Erythroblast (primary cell): ENCODE measurements at regions not wholly inside any gene's neighbourhood (a gene's known extent, or its start where the extent isn't known, plus 50 kb on each side); places are given as distances from the start of the nearest gene placed in this dataset.

ENCODE experiments used
- DNase-seq, 2 experiments: peaks; one replicate each; lab custom pipeline; 2025; lab: John Stamatoyannopoulos, UW
- GATA1 ChIP-seq: IDR thresholded peaks from 2 replicates; pipeline ENCODE4 v1.6.1; 2011; ENCODE audit warnings: low read depth, mild to moderate bottlenecking, control low read depth, low read length, moderate library complexity
- POLR2A ChIP-seq: IDR thresholded peaks from 2 replicates; pipeline ENCODE4 v1.6.1; 2011; ENCODE audit warnings: mild to moderate bottlenecking, low read length

DNA sequence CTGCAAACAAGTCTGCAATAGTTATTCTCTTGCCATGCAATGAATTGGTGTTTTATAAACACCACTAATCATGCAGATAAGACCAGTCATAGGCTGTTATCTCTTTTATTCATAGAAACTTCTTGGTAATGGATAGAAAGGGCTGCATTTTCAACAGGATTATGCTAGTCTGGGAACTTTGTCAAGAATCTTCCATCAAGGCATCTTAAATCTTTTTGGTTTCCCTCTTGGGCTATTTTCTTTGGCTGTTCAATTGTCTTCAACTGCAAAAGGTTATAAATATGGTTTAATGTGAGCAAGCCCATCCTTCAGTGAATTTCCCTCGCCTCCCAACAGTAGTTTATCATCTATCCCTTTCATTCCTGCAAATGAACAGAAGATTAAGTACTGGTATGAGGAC is 59.0 kb upstream of the MINAR1 start:
- TF ChIP-seq POLR2A (no peak), GATA1 (no peak)
- DNase-seq = peak; percentile 11 to 13

DNA sequence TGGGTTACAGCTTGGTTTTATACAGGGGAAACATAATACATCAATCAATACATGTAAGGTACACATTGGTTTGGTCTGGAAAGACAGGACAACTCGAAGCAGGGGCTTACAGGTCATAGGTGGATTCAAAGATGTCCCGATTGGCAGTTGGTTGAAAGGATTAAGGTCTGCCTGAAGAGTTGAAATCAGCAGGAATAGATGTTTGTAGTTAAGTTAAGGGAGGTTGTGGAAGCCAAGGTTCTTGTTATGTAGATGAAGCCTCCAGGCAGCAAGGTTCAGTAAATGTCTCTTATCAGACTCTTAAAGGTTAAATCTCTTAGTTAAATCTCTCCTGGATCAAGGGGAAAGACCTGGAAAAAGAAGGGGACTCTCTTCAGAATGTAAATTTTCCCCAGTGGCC is 58.4 kb upstream of the MINAR1 start:
- no peak for DNase-seq
- TF ChIP-seq GATA1 = no peak
- TF ChIP-seq POLR2A = no peak

DNA sequence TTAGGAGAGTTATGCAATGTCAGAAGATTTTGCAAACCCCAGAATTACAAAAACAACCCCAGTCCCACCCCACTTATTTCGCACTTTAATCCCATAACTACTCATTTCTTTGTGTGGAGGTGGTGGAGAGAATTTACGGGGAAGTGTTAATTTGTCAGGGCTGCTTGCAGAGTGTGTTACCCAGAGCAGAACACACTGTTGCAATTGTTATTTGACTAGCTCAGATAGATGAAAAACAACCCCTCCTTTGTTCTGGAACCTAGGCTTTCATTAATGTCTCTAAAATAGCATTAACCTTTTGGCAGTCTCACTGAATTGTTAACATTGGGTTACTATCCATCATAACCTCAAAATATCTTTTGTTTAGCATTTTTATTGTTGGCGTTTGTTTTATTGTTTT is 55.8 kb upstream of the MINAR1 start:
- DNase-seq = no peak
- TF ChIP-seq GATA1 (no peak), POLR2A (no peak)

DNA sequence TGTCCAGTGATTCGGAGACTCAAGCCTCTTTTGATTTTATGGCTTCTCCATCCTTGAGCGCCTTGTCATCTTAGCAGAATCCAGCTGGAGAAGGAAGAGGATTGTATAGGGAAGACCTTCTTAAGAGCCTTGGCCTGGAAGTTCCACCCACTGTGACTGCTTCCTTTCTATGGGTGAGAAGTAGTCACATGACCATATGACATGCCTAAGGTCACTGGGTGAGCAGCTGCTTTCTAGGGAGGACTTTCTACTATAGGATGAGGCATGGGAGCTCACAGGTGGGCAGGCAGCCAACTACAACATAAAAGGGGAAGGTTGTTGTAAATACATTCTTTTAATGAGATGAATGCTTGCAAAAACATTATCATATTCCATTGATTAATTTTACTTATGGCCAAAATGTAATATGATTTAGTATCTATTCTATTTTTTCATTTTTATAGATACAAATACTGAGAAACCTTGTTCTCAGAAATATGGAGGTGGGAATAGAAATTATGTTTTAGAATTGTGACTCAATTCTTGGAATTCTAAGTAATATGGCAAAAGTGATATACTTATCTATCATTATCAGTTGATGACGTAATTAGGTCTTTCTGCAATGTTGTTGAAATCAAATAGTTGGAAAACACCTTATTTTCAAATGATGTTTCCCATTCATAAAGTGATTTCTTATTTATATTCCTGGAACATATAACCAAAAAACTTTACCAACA is 53.6 kb upstream of the MINAR1 start:
- peak; percentile 82 to 88 for DNase-seq
- TF ChIP-seq GATA1 = no peak
- TF ChIP-seq POLR2A = no peak

DNA sequence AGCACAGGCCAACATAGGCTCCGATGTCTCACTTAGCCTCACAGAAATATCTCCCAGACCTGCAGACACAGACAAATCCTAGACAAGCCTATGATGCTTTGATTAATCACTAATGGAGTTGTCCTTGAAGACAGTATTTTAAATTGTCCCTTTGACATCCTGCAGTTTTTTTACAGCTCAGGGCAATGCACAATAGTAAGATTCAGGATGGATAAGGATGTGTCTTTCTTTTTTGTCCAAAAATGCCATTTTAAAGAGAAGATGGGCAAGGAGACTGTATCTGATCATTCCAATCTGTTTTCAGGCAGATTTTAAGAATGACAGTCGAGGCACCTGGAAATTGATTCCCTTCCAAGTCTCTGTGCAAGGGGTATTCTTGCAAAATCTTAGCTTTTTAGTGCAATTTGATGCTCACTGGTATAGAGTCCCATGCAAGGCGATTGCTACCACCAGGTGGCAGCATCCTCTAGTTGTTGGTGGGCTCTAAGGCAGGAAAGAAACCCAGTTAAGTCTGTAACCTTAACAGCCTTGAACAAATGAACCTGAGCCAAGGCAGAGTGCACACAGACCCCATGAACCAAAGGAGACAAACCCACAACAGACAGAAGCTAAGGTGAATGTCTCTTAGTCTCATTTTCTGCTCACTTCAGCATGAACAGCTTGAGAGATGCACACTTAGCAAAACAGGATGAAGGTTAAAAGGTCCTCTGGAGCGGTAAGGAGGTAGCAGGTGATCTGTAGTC is 51.2 kb upstream of the MINAR1 start:
- TF ChIP-seq GATA1 = no peak
- DNase-seq = peak; percentile 75 to 89

DNA sequence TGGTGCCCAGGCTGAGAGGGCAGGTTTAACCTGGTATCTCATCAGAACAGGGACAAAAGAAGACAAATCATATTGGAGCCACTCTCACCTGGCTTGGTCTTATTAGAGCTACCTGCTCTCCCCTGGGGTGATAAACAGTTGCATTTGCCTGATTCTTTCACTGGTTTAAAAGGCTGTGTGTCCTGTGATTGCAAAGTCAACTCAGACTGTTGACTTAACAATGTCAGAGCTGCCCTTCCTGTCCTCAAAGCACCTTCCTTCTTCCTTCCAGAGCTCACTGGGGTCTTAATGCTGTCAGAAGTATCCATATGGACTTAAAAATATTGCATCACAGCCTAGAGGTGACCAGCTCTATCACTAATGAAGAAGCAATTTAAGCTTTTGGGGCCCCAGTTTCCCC is 50.5 kb upstream of the MINAR1 start:
- DNase-seq = no peak
- no peak for TF ChIP-seq GATA1
- no peak for TF ChIP-seq POLR2A
